IPS-18c (cell line): ENCODE measurements at regions not wholly inside any gene's neighbourhood (a gene's known extent, or its start where the extent isn't known, plus 50 kb on each side); places are given as distances from the start of the nearest gene placed in this dataset.
"Not testable (repeated sequence)": the region's sequence is repeated elsewhere in the genome, so short reads cannot be mapped to it uniquely, and the experiment has no call there.

Experiments
- H3K4me3 ChIP-seq: 2 replicates; pipeline ENCODE4 v1.7.0; 2013; ENCODE audit warnings: low read depth, mild to moderate bottlenecking, low read length, moderate library complexity; ENCODE audit not compliant: insufficient read depth
- H3K9me3 ChIP-seq: one replicate; pipeline ENCODE4 v1.6.1; 2013; ENCODE audit warnings: mild to moderate bottlenecking, low read length, moderate library complexity; ENCODE audit not compliant: control insufficient read depth, insufficient read depth

DNA sequence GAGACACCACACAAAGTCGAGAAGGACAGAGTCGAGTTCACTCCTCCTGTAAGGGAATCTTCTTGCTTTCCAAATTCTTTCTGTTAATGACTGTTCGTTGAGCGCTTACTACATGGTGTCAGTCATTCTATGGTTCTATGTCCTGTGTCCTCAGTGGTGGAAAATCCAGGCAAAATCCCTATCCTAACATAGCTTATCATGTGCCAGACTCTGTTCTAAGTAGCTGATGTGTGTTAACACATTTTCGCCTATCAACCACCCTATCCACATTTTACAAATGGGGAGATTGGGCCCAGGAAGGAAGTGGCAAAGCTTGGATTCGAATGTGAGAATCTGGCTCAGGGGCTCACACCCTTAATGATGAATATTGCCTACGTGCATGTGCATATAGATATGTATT, 280.1 kb downstream of the GATA3 start:
- Histone ChIP-seq H3K9me3 (no peaks in the 10 kb centered on the region), H3K4me3 (no peak overlapping the region)

DNA sequence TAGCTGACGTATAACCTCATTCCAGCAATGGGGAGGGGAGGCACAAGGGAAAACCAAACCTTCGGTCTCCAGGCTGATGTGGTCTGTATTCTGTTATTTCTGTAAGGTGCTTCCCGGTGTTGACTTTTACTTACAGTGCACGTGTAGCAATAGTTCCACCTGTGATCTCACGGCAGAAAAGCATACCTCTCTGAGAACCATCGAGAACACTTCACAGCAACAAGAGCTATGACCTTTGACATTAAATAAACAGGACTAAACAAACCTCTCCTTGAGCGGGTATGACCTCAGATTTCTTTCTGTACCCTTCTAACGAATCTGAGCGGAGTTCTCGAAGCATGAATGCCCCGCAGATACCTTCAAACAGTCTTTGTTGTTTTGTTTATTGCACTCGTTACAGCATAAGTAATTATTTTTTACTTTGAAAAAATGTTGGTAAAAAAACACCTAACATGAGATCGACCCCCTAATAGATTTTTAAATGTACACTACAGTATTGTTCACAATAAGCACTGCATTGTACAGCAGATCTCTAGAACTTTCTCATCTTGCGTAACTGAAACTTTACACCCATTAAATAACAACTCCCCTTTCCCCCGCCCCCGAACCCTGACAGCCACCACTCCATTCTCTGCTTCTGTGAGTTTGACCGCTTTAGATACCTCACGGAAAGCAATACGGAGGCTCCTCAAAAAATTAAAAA, 282.3 kb downstream of the GATA3 start:
- Histone ChIP-seq H3K4me3 (no peak overlapping the region), H3K9me3 (no peaks in the 10 kb centered on the region)

DNA sequence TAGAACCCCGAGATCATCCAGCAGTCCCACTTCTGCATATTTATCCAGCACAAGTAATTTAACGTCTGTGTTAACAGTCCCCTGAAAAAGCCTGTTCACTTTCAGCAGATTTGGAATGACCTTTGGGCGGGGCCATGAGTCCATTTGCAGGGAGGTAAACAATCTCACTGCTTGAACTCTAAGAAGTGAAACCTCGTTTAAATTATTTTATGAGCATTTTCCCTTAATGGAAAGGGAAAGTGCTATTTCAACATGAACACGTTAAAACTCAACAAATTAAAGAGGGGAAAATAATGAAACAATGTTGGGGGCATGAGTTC, 282.8 kb downstream of the GATA3 start:
- Histone ChIP-seq H3K4me3 (no peak overlapping the region), H3K9me3 (no peaks in the 10 kb centered on the region)

DNA sequence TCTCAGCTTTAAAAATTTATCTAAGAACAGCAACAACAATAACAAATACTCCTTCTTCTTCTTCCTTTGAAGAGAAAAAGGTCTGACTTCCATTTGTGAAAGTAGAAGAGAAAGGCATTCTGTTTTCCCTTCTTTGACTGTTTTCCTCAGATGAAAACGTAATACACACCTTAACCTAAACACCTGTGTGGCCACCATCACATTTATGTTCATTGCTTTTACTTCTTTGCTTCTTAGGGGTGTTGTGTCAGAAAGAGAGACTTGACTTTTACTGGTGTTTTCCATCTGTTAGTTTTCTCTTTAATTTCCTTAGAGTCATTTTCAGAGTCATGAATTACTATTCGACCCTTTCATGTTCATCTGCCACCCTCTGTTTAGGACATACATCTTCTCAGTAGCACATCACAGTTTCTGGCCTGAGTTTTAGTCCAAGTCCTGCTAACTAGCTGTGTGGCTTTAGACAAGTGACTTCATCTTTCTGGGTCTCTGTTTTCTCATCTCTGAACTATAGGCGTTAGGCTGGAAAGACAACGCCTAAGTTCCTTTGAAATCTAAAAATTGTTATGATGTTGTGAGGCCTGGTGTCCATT, 283.8 kb downstream of the GATA3 start:
- Histone ChIP-seq H3K4me3 (no peak overlapping the region), H3K9me3 (no peaks in the 10 kb centered on the region)

DNA sequence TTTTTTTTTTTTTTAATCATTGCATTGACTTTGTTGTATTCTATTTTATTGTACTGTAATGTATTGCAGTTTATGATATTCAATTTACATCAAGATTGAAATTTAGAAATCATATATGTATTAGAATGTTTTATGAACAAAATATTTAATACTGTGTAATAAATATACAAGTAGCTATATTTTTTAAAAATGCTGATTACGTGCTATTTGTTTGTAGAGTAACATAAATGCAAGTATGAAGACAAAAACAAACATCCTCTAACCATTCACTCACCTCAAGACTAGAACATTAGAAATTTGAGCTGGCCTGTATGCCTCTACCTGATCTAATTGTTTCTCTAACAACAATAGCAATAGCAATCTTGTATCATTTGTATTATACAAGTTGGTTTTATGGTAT, 290.3 kb downstream of the GATA3 start:
- H3K9me3 ChIP-seq, result no peaks in the 10 kb centered on the region
- H3K4me3 ChIP-seq, result no peak overlapping the region

DNA sequence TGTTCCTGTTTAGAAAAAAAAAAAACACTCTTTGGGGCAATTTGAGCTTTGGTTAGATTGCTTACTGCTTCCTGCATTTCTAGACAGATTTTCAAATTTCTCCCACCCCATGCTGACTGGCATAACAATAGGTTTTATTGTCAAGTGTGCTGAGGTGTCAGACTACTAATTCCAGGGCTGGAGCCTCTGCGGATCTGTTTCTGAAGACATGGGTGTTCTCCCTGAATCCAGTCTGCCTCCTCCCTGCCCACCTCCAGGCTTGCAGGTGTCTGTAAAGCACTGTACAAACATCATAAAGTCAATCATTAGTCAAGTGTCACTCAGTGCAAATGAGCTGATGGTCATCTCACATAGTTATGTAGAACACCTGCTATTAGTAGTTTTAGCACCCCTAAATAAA, 292.4 kb downstream of the GATA3 start:
- no peaks in the 10 kb centered on the region for H3K9me3 ChIP-seq
- H3K4me3 ChIP-seq, result no peak overlapping the region

DNA sequence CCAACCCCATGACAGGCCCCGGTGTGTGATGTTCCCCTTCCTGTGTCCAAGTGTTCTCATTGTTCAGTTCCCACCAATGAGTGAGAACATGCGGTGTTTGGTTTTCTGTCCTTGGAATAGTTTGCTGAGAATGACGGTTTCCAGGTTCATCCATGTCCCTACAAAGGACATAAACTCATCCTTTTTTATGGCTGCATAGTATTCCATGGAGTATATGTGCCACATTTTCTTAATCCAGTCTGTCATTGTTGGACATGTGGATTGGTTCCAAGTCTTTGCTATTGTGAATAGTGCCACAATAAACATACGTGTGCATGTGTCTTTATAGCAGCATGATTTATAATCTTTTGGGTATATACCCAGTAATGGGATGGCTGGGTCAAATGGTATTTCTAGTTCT, 293.1 kb downstream of the GATA3 start:
- not testable (repeated sequence) for H3K4me3 ChIP-seq, H3K9me3 ChIP-seq

DNA sequence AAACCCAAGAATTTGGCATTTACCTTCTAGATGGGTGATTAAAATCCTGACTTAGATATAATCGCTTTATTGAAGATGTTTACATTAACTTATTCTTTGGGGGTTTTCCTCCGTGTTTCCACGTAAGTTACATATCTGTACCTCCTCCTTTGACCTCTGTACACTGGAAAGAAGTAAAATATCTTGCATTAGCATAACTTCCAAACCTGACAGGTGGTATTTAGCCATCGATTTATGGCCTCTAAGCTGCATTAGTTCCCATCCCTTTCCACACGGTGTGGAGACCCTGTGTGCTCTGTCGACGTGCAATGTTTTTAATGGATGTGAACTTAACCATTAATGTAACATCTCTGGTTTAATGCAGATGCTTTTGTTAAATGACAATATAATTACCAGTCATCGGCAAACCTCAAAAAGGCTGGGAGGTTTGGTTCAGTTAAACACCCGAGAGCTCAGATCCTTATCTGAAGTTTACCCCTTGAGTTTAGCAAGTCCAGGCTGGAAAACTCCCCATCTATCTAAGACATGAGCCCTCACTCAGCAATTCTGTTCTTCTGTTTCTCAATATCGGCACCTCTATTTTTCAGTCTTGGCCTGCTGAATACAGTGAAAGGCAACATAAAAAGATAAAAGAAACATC, 295.2 kb downstream of the GATA3 start:
- Histone ChIP-seq H3K4me3 (no peak overlapping the region), H3K9me3 (no peaks in the 10 kb centered on the region)

DNA sequence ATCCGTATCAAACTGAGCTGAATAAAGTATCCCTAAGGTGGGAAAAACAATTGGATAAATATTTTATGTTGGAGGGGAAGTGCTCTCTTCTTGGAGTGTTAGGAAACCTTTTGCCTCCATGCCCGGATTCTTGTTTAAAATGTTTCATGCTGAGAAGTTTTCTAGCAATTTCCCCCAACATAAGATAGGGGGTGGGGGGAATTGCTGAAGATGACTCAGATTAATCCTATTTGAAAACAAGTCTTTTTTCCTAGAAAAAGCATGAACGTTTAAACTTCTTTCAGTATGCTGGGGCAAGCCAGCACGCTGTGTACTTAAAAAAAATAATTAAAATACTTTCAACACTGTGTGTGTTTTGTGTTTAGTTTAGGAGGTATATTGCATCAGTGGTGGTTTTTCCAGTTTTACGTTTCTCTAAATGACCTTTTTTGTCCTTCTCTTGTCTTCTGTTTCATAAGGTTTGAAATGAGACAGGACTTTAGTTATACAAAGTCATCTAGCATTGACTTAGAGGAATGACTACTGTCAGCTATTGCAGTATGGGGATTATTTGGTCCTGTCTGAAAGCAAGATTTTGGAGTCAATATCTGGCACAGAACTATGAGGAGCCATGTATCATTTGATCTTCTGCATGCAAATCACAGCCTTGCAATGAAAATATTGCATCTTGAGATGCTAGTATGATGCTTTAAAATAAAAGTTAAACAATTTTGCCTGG, 295.9 kb downstream of the GATA3 start:
- Histone ChIP-seq H3K4me3 (no peak overlapping the region), H3K9me3 (no peaks in the 10 kb centered on the region)

DNA sequence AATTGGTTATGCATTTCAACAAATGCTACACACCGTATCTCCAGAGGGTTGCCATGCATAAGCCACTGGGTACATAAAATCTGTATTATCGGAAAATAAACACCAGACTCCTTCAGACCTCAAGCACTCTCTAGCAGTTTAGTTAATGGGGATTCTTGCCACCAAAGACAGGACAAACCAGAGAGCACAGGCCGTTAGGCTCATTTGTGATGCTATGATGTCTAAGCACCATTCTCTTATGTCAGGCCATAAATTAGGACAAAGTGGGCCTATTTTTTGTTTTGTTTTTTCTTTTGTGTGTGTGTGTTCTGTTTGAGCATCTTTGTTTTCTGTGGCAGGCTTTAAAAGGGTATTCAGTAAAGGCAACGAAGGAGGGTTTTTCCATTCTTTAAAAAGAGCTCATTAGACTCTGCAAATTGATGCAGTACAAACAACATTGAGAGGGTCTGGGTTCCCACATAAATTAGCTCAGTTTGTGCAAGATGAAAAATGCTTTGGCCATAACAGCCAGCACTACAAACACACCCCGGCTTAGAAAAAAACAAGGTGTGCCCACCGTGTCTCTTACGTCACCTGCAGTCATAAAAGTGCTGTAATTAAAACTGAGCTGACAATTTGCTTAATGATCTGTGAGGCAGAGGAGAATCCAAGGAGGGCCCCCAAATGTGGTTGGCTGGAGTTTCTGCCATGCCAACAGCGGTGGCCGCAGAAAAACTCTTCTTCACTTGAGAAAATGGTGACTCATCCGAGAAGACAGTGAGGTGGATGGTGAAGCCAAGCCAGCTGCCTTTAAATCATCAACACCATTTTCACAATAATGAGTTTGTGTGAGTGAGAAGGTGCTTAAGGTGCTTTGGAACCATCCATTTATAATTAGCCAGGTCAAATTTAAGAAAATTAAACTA, 297.9 kb downstream of the GATA3 start:
- Histone ChIP-seq H3K4me3 (no peak overlapping the region), H3K9me3 (no peaks in the 10 kb centered on the region)

DNA sequence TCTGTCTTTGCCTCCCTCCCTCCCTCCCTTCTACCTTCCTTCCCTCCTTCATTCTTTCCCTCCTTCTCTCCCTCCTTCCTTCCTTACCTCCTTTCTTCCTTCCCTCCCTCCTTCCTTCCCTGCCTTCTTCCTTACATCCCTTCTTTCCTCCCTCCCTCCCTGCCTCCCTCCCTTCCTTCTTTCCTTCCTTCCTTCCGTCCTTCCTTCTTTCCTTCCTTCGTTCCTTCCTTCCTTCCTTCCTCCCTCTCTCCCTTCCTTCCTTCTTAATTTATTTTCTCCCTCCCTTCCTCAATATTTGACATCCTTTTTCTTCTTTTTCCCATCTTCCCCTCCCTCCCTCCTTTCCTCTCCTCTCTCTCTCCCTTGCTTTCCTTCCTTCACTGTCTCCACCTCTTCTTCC, 301.8 kb downstream of the GATA3 start:
- H3K9me3 ChIP-seq, result no peaks in the 10 kb centered on the region
- H3K4me3 ChIP-seq, result no peak overlapping the region

DNA sequence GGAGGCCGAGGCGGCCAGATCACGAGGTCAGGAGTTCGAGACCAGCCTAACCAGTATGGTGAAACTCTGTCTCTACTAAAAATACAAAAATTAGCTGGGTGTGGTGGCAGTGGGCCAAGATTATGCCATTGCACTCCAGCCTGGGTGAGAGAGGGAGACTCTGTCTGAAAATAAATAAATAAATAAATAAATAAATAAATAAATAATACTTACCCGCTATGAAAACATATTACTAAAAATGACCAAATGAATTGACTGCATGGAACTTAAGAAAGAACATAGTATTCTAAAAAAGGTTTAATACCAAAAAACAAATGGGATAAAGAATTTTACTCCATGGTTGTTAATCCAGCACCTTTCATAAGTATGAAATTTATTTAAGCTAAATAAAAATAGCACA, 305.0 kb downstream of the GATA3 start:
- H3K4me3 ChIP-seq, result no peak overlapping the region

DNA sequence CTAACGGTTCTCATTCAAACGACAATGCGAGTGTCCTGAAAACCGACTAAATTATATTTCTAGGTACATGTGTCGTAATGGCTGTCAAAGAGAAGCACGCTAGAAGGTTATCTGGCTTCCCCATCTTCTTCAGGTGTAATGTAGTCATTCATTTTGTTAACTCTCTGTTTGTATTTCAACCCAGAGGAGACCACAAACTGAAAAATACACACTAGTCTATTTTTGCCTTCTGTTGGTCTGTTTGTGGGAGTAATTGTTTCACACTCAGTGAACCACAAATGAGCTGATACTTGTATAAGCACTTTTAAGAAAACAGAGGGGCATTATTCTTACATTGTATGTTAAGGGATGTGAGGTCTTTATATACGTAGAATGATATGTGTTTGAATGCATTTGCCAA, 305.9 kb downstream of the GATA3 start:
- Histone ChIP-seq H3K9me3 (no peaks in the 10 kb centered on the region), H3K4me3 (no peak overlapping the region)

More for the DNA sequence above, 305.0 kb downstream of the GATA3 start:
- H3K9me3 ChIP-seq, result no peaks in the 10 kb centered on the region

DNA sequence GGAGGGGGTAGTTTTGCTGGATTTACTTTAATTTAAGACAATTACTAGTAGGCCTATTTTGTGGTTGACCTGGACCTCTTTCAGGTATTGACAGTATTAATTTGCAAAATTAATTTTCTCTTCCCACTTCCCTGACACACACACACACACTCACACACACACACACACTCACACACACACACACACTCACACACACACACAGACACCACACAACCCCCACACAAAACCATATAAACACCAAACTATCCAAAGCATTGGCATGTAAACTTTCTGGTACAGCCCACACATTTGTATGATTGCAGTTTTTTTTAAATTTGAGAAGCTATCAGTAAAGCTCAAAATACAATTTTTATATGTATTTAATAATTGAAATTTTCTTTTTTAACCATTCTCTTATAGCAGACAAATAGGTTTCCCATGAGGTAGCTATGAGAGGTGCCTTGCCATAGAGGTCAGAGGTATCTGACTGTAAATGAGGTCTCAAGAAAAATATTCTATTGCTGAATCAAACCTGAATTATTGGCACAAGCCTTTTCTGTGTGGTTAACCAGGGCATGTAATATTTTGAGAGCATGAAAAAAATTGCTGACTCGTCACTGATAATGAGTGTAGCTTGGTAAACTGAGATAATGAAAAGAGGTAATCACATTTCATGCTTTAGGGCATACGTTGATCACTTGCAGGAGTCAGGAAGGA, 306.5 kb downstream of the GATA3 start:
- Histone ChIP-seq H3K4me3 (no peak overlapping the region), H3K9me3 (no peaks in the 10 kb centered on the region)

DNA sequence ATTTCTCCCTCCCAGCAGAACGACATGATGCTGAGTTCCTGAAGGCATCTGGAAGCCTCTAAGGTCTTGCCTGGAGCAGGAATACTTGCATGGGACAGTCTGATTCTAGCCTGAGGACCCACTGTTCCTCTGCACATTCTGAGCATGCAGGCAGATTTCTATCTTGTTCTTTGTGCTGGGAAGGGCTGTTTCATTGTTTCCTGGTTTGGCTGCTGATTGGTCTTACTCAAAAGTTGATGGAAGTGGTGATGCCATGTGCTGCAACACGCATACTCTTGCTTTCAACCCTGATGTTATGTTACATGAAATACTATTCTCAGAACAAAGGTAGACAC, 307.0 kb downstream of the GATA3 start:
- H3K9me3 ChIP-seq, result no peaks in the 10 kb centered on the region
- H3K4me3 ChIP-seq, result no peak overlapping the region

DNA sequence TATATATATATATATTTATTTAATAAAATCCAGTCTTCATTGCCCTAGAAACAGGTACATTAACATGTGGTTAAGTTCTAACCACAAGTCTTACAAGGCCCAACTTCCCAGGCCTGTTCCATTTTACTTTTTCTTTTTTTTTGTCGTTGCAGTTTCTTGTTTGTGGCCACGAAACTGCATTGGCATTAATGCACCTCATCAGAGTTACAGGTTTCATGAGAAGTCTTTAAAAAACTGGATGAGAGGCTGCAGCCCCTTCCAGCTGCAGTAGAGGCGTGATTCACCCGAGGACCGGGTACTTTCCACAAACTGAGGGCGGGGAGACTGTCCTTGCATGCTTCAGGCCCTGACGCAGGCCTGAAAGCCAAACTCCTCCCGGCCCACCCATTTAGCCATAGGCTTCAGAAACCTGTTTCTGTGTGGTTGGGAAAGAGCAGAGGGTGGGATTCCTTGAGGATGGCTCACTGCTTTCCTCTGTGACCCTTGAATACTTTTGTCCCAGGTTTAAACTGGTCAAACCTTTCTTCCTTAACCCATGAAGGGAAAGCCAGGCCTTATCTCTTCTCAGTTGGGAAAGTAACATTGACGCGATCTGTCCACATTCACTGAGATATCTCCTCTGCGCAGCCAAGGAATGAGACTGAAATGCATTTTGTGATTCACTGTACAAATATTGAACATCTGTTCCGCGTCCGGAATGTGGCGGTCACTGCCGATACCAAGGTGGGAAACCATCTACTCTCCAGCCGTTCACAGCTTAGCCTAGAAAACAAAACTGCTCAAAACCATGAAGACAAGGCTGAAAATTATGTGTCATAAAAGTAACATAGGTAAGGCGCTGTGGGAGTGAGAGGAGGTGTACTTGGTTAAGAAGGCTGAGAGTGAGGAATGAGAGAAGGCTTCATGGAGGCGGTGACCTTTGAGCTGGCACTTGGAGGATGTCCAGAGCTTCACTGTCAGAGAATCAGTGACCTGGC, 311.7 kb downstream of the GATA3 start:
- no peak overlapping the region for H3K4me3 ChIP-seq
- no peaks in the 10 kb centered on the region for H3K9me3 ChIP-seq
